DMS53 treated with DMSO at 0.1 percent for 48 hours (cell line): ENCODE measurements at regions not wholly inside any gene's neighbourhood (a gene's known extent, or its start where the extent isn't known, plus 50 kb on each side); places are given as distances from the start of the nearest gene placed in this dataset.

Experiments used
- DNase-seq: peaks from one replicate; lab custom pipeline; 2025; ENCODE audit not compliant: unreplicated experiment; lab: John Stamatoyannopoulos, UW

DNA sequence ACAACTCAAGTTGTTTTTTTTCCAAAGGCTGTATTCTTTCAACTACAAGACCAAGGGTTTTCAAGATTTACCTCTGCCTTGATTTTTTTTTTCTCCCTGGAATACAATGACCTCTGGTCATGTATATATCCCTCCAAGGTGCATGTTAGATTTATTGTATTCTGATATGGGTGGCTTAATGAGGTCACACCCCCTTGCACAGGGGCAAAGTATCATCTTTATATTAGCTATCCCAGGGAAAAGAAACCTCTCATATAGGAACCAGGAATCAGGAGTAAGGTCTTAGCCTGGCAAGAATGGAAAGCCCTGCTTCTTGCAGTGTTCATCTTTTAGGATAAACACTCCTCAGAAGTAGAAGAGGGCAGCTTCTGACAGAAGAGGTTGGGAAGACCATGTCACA lies 516.9 kb upstream of the TENM4 start:
- DNase-seq: no peak

DNA sequence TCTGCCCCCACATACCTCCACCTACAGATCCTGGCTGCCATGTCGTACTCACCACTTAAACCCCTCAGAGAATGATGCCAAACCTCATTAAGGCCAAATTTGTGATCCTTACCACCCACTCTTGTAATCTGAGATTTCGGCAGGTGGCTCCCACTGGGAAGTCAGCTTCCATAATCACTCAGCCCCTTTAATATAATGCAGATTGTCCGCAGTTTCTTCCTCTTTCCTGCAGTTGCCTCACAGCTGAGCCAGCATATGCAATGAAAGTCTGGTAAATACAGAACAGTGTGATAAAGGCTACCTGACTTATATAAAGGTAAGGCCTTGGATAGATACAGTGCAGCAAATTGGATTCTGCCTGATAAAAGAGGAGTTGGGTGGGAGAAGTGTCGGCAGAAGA lies 515.2 kb upstream of the TENM4 start:
- no peak for DNase-seq

DNA sequence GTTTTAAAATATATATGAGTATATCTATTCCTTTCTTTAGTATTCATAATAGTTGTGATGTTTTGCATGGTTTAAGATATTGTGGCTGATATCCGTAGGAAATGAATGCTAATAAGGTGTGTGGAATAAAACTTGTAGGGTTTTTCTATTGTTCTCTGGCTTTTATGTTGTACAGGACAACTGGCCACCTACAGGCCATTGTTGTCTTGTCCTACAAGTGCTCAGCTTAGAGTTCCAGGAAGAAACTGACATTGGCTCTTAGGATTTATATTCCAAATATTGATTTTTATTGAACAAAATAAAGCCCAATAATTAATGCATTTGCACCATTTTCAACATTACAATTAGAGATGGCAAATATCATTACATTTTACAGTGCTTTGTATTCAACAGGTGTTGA lies 512.8 kb upstream of the TENM4 start:
- no peak for DNase-seq

DNA sequence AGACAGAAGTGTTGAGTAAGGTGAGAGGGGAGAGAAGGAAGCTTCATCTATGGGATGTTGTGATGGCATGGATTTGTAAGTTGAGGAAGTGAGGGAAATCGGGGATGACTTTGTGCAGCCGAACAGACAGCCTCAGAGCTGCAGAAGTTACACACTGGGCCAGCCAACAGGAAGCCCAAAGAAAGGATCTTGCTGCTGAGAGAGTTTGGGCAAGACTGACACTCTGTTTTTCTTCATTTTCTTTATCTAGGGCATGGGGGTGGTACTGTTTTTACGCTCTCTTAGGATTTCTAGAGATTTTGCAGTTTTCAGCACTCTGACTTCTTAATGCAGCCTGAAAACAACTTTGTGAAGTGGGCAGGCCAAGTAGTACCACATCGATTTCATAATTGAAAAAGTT lies 509.9 kb upstream of the TENM4 start:
- no peak for DNase-seq

DNA sequence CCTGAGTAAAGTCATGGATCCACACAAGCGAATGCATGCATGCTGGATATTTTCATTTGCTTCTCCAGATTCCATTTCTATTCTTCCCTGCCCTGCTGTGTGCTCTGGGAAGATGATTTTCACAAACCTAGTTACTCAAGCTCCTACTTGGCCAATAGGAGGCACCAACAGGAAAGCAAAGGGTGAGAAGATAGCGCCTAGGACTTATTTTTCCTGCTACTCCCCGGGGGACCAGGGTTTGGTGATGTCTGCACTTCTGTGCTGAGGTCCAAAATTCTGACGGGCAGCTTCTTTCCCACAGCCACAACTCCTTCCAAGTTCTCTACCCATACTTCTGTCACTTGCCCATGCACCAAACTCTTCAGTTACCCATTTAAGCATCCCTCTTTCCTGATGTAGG lies 509.3 kb upstream of the TENM4 start:
- DNase-seq: no peak

DNA sequence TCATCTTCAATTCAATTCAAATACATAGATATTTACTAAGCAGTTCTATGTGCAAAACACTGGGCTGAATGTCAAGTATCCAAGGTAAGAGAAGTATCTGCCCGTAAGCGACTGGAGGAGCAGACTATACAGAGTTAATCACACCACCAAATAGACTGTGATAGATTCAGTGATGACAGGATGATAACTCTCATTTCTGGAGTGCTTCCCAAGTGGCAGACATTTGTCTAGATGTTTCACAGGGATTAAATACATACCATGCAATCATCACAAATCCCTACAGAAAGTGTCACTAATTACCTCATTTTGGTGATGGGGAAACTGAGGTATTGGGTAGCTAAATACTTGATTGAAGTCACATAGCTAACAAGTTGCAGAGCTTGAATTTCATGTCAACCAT lies 508.7 kb upstream of the TENM4 start:
- no peak for DNase-seq

DNA sequence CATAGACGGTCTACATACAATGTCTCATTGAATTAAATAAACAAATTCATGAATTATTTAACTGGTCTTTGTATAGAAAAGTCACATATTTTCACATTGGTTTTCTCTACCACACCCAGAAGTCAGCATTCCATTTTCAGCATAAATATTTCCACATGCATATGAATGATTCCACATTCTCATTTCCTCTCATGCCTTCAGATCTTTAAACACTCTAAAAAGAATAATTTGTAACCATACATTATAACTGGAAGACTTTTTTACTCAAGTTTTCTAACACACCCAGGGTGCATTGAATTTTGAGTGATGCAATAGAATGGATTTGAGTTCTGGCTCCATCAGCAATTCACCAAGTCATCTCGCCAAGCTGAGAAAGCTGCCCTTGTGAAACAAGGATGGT lies 501.8 kb upstream of the TENM4 start:
- DNase-seq: no peak

DNA sequence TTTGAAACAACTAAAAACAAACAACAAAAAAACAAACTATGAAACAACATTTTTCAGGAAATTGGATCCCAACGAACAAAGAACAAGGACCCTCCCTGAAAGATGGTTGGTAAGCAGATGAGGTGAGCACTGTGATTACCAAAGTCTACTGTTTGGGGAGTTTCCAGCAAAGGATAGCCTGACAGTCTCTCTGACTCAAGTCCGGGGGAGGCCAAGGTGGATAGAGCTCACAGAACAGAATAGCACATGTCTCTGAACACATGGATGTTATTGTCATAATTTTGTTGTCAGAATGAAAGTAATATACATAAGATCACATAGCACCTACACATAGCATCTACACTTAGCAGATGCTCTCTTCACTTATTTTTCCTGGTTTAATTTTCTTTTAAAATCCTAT lies 501.3 kb upstream of the TENM4 start:
- DNase-seq: no peak

DNA sequence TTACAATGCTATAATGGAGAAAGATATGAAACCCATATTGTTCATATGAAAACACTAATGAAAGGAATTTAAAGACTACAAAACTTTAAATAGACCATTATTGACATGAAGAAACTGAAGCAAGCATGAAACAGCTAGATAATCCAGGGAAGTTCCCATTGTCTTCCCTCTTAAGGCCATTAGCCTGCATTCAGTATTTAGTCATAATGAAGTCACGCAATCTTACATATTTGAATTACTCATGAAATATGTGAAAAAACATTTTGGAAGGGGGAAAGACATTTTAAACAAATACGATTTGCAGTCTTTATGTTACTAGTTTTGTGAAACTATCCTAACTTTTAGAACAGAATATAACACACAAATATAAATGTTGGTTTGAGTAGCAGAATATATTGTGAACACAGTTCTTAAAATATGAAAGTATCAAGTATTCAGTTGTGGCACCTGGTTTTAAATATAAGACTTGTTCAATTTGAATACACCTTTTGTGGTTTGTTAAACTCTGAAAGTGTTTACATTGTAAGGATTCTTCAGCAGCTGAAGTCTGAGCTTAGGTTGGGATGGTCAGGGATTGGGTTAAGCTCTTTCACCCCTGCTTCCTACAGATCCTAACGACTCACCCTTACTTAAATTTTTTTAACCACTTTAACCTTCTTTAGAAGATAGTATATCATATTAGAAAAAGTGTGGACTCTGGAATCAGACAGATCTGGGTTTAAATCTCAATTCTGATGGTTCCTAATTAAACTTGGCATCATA lies 500.3 kb upstream of the TENM4 start:
- no peak for DNase-seq

DNA sequence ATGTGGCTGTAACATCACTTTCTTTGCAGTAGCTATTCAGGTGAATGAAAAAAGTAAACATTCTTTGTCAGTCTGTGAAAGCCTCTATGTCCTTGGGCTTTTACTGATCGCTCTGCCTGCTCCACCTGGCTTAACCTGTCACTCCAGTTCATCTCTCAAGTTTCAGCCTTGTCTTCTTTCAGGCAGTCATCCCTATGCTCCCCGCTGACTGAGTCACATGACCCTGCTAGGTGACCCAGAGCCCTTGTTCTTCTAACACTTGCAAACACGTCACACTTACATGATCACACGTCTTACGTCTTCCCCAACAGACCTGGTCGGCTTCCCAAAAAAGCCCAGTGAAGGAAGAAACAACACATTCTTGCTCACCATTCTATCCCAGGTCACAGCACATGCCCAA lies 499.3 kb upstream of the TENM4 start:
- peak; percentile 96 for DNase-seq

DNA sequence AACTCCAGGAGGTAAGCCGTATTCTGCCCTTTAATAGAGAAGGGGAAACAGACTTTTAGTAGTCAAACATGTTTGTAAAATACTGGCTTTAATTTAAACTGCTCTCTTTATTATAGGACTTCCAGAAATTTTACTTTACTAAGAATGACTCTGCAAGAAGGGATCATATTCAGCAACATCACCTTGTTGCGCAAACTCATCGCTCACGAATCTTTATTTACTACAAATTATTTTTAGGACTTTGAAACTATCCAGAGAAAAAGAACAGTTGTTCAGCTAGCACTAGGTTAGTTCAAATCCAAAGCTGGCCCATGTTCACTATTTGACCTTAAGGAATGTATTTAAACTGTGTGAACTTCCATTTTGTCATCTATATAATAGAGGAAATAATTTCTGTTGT lies 498.3 kb upstream of the TENM4 start:
- DNase-seq: no peak

DNA sequence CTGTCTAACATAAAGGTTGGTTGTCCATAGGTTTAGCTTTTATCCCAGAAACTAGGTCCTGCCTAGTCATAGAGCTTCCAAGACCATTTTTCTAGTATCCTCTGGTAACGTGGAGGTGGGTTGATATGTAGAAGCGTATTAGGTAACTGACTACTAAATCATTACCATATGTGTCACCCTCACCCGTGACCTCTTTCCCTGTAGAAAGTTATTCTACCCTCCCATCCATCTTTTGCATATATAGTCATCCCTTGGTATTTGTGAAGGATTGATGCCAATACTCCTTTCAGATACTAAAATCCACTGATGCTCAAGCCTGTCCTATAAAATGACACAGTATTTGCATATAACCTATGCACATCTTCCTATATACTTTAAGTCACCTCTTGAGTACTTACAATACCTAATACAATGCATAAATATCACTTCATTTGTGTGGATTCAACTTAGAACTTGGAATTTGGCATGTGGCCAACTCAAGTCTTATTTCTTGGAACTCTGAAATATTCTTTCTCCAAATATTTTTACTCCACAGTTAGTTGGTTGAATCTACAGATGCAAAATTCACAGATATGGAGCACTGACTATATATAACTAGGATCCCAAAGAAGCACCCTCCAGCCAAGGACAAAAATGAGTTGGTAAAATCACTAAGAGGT lies 497.0 kb upstream of the TENM4 start:
- DNase-seq: no peak

DNA sequence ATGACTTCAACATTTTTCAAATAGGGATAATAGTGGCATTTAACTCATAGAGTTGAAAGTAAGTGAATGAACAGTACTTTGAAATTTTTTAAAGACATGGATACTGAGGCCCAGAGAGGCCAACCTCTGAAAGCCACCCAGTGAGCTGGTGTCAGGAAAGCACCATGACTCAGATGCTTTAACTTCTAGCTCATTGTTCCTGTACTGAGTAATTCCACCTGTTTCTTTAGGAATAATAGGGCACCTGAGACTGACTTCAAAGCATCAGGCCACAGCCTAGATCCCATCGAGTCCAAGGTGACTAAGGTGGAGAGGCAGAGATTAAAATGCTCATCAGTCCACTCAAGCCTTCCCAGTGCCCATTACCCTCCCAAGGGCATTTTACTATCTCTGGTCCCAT lies 491.8 kb upstream of the TENM4 start:
- DNase-seq: peak; percentile 66

DNA sequence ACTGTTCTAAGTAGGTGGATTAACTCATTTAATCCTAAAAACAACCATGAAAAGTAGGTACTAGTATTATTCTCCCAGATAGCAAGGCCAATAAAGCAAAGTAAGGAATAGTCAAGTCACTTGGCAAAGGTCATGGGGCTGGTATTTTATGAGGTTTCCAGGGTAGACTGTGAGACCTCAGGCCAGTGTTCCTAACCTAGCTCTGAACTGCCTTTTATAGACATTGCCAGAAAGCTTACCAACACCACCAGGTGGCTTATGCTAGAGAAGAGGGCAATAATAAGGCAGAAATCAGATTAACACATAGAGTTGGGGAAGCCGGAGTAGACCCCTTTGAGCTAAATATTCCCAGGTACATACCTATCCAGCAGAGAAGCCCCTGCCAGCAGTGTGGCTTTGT lies 490.9 kb upstream of the TENM4 start:
- no peak for DNase-seq

DNA sequence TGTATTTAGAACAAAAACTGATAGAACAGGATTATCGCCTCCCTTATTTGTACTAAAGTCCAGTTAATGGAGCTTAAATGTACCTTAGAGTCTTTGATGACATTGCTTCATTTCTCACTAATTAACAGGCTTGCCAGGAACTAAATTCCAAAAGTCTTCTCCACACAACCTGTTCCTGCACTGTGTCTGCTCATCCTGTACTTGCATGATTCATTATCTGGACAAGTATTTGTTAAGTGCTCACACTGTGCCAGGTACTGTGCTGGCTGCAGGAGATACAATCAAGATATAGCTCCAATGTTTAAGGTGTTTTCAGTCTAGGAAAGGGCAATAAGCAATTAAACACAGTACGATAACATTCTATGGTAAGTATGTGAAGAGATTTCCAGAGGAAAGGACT lies 485.9 kb upstream of the TENM4 start:
- no peak for DNase-seq

DNA sequence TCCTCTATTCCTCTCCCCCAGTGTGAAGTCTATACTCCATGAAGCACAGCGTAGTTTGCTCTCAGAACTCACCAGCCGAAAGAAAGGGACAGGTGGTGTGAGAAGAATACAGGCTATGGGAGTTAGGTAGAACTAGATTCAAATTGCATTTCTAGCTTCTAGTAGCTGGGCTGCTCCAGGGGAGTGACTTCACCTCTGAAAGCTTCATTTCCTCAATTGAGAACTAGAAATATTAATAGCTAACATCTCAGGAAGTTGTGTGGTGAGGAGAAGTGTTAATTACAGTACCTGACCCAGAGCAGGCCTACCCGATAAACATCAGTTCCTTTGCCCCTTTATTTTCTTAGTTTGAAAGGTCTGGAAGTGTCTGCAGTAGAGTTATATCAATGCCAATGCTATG lies 484.7 kb upstream of the TENM4 start:
- DNase-seq: no peak

DNA sequence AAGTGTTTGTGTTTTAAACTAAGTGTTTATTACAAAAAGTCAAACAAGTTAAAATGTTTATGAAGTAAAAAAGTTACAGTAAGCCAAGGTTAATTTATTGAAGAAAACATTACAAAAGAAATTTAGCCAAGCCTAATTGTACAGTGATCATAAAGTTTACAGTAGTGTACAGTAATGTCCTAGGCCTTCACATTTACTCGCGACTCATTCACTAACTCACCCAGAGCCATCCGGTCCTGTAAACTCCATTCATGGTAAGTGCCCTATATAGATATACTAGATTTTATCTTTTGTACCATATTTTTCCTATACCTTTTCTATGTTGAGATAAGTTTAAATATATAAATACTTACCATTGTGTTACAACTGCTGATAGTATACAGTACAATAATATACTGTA lies 481.8 kb upstream of the TENM4 start:
- DNase-seq: no peak

DNA sequence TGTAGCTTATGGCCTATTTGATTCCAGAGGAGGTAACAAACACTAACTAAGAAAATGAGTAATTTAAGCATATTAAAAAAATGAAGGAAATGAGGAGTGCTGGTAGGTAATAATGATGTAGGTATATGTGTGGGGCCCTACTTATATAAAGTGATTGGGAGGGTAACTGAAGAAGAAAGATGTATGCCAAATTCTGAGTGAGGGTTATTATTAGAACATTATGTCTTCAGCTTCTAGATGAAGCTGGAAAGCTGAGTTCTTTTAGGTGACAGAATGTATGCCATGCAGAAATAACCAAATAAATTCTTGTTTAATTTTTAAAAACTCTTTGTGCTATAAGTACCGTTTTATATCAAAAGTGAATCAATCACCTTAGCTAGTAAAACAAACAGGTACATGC lies 479.6 kb upstream of the TENM4 start:
- no peak for DNase-seq

DNA sequence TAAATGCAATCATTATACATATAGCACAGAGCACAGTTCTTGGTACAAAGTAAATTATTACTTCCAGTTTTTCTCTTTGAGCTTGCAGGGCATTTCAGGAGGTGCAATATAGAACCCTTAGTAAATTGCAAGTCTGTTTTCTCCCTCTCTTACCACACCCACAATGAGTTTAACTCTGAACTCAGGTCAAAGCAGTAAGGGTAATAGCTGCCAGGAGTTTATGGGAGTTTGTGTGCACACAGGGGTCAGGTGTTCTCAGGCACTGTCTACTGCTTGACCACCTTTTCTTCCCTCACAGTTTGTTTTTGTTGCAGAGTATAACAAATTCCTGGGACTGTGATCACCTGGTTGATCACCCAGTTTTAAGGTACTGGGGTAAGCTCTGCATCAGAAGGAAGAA lies 478.5 kb upstream of the TENM4 start:
- DNase-seq: no peak

DNA sequence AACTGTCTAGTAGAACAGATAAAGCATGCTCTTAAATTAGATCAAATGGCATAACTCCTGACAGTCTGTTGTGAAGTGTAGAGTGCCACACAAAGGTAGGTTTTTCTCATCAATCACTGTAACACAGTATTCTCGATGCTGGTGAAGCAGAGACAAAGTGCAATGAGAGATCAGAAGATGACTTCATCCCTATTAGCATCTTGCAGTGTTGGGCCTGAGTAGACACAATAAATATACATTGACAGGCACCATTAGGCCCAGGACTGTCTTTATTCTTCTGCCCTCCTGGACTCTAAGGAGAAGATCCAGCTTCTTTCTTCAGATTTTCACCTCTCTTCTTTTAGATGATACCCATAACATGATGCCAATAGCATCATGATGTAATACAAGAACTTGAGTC lies 478.0 kb upstream of the TENM4 start:
- DNase-seq: no peak

DNA sequence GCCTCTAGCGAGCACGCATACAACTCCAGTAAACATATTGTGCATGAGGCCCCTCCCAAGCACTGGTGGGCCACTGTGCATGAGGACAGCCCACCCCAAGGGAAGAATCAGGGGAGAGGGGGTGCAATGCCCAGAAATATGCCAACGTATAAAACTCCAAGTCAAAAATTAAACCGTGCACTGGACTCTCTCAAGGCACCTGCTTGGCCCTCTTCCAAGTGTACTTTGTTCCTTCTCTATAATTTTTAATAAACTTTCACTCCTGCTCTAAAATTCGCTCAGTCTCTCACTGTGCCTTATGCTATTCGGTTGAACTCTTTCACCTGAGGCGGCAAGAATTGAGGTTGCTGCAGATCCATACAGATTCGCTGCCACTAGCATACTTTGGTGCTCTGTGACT lies 465.3 kb upstream of the TENM4 start:
- DNase-seq: no peak

DNA sequence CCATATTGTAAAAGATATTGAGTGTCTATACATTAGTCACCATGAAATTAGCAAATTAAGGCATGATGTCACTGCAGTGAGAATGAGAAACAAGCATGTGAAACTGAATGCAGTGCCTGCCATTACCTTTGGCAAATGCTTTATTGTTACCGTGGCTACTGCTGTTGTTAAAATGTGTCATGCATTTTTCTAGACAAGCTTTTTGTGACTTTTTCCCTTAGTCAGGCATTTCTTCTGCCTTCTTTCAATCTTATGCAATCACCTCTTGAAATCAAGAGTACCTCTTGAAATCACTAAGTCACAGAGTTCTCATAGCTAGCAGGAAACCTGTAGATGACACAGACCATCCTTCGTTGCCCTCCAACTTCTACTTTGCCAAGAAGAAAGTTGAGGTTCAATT lies 461.7 kb upstream of the TENM4 start:
- peak; percentile 14 for DNase-seq

DNA sequence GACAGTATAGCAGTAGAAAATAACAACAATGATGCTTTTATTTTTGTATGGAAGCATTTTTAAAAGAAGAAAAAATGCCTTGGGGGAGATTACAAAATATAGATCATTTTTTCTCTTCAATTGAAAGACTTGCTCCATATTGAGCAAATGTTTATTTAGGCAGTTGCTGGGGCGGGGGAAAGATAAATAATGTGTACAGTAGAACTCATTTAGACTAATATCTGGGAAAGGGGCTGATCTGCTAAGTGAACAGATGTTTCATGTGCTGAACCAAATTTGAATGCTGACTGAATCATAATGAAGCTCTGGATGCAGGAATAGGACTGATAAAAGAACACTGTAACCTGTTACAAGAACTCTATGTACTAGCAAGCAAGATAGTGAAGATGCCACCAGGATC lies 457.1 kb upstream of the TENM4 start:
- DNase-seq: no peak
